ENCODE measurements at regions not wholly inside any gene's neighbourhood (a gene's known extent, or its start where the extent isn't known, plus 50 kb on each side); places are given as distances from the start of the nearest gene placed in this dataset.

DNA sequence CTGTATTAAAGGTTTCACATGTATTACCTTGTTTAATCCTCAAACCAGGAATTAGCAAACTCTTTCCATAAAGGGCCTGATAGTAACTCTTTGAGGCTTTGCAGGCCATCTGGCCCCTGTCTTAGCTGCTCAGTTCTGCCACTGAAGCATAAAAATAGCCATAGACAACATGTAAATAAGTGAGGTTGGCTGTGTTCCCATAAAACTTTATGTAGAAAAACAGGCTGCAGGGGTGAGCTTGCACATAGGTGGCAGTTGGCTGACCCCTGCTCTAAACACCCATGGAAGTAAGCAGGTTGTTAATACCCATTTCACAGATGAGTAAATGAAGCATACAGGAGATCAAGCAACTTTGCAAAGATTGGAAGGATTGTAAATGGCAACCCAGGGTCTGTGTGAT is 1279.2 kb upstream of the AUTS2 start:
- no peaks in the 10 kb centered on the region for H3K27me3 ChIP-seq (ENCODE audit: control insufficient read depth, insufficient read depth, low read length)
- no peaks in the 10 kb centered on the region for H3K79me2 ChIP-seq
- no peak overlapping the region for H3K4me3 ChIP-seq (ENCODE audit: low read depth, low read length)
- TF ChIP-seq, protein P1, sequence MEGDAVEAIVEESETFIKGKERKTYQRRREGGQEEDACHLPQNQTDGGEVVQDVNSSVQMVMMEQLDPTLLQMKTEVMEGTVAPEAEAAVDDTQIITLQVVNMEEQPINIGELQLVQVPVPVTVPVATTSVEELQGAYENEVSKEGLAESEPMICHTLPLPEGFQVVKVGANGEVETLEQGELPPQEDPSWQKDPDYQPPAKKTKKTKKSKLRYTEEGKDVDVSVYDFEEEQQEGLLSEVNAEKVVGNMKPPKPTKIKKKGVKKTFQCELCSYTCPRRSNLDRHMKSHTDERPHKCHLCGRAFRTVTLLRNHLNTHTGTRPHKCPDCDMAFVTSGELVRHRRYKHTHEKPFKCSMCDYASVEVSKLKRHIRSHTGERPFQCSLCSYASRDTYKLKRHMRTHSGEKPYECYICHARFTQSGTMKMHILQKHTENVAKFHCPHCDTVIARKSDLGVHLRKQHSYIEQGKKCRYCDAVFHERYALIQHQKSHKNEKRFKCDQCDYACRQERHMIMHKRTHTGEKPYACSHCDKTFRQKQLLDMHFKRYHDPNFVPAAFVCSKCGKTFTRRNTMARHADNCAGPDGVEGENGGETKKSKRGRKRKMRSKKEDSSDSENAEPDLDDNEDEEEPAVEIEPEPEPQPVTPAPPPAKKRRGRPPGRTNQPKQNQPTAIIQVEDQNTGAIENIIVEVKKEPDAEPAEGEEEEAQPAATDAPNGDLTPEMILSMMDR (IDR thresholded peaks at IDR 0.05) = no peak
- H3K4me1 ChIP-seq = peaks cover 8% of the 10 kb centered on the region
- no peaks in the 10 kb centered on the region for H3K36me3 ChIP-seq (ENCODE audit: control insufficient read depth, insufficient read depth, low read length)
- H3K27ac ChIP-seq = no peak overlapping the region
- H3K4me2 ChIP-seq (ENCODE audit: low read length) = no peak overlapping the region
- H3K9ac ChIP-seq = no peak overlapping the region
- H3K9me3 ChIP-seq (ENCODE audit: control insufficient read depth, low read length) = no peaks in the 10 kb centered on the region
- no peak overlapping the region for H2AFZ ChIP-seq

DNA sequence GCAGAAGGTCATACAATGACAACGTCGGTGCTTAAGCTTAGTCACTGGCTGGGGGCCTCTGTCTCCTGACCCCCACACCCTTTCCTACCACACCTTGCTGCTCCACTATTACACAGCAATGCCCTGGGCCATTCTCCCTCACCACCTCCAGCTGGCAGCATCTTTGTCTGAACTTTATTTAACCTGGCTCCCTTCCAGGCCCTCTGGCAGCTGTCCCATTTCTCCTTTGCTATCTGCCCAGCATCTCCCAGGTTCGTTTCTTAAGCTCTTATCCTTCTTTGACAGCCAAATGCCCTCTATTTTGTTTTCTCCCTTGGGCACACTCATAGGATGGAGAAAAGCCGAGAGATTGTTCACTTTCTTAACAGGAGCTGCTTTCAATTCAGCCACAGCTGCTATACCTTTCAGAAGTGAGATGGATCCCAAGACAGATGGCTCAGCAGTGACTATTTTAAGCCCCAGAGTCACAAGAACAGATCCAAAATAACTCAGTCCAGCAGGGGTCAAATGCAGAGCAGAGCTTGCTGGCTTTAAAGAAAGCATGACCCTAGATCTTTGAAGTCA is 1277.1 kb upstream of the AUTS2 start:
- no peaks in the 10 kb centered on the region for H3K36me3 ChIP-seq (ENCODE audit: control insufficient read depth, insufficient read depth, low read length)
- H3K9me3 ChIP-seq (ENCODE audit: control insufficient read depth, low read length) = no peaks in the 10 kb centered on the region
- H3K9ac ChIP-seq = no peak overlapping the region
- H2AFZ ChIP-seq = no peak overlapping the region
- H3K4me1 ChIP-seq = peaks cover 8% of the 10 kb centered on the region
- peak overlapping the region; percentile 39 for H3K27ac ChIP-seq
- no peaks in the 10 kb centered on the region for H3K79me2 ChIP-seq
- peak overlapping the region; percentile 25 for H3K4me3 ChIP-seq (ENCODE audit: low read depth, low read length)
- H3K27me3 ChIP-seq (ENCODE audit: control insufficient read depth, insufficient read depth, low read length) = no peaks in the 10 kb centered on the region
- TF ChIP-seq, protein P1 (IDR thresholded peaks at IDR 0.05) = no peak
- H3K4me2 ChIP-seq (ENCODE audit: low read length) = peak overlapping the region; percentile 55

DNA sequence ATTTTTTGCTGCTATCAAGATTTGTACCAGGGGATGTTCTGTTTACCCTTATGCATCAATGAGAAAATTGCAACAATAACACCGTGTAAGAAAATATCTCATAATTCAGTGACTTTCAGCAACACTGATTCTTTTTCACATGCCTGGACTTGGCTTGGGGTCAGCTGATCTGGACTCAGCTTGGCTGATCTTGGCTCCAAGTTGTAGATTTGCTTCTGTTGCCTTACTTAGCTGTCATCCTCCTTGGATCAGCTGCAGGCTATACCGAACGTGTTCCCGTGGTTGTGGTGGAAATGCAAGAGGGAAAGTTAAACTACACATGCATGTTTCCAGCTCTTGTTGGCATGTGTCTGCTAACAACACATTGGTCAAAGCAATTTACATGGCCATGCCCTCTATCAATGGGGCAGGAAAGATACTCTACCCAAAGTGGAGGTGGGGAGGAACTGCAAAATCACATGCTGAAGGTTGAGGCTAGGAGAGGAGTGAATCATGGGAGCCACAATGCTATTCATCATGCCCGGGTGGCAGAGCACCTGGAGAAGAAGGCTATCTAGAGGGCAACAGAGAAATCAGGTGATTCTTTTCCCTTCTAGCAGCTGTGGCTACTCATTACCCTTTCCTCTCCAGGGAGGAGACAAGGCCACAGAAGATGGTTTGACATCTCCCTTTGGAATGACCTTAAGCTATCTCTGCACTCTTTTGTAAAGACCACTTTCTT is 1276.3 kb upstream of the AUTS2 start:
- Histone ChIP-seq H3K27ac (no peak overlapping the region), H3K4me2 (ENCODE audit: low read length) (peak overlapping the region; percentile 55), H2AFZ (peak overlapping the region; percentile 16), H3K4me3 (ENCODE audit: low read depth, low read length) (no peak overlapping the region), H3K9me3 (ENCODE audit: control insufficient read depth, low read length) (no peaks in the 10 kb centered on the region), H3K36me3 (ENCODE audit: control insufficient read depth, insufficient read depth, low read length) (no peaks in the 10 kb centered on the region), H3K4me1 (peaks cover 8% of the 10 kb centered on the region), H3K9ac (no peak overlapping the region), H3K79me2 (no peaks in the 10 kb centered on the region), H3K27me3 (ENCODE audit: control insufficient read depth, insufficient read depth, low read length) (no peaks in the 10 kb centered on the region)
- TF ChIP-seq, protein P1 (IDR thresholded peaks at IDR 0.05) = no peak

DNA sequence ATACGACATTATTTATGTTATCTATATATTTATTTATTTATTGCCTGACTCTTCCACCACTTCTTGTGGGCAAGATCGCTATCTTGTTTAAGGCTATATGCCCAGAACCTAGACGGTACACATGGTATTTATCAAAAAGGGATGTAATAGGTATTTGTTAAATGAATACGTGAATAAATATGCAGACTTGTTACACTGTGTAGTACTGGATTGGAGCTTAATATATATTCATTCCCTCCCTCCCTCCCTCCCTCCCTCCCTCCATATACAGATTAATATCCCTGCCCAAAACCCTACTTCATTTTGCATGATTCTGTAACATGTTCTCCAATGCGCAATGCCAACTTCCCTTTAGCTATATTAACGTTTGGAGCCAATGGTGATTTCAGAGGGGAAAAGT is 1273.7 kb upstream of the AUTS2 start:
- Histone ChIP-seq H3K27ac (no peak overlapping the region), H3K9me3 (ENCODE audit: control insufficient read depth, low read length) (no peaks in the 10 kb centered on the region), H3K4me3 (ENCODE audit: low read depth, low read length) (no peak overlapping the region), H3K36me3 (ENCODE audit: control insufficient read depth, insufficient read depth, low read length) (no peaks in the 10 kb centered on the region), H3K27me3 (ENCODE audit: control insufficient read depth, insufficient read depth, low read length) (no peaks in the 10 kb centered on the region), H2AFZ (no peak overlapping the region), H3K4me2 (ENCODE audit: low read length) (no peak overlapping the region), H3K79me2 (no peaks in the 10 kb centered on the region), H3K9ac (no peak overlapping the region), H3K4me1 (peaks cover 8% of the 10 kb centered on the region)
- TF ChIP-seq, protein P1 (IDR thresholded peaks at IDR 0.05) = no peak

DNA sequence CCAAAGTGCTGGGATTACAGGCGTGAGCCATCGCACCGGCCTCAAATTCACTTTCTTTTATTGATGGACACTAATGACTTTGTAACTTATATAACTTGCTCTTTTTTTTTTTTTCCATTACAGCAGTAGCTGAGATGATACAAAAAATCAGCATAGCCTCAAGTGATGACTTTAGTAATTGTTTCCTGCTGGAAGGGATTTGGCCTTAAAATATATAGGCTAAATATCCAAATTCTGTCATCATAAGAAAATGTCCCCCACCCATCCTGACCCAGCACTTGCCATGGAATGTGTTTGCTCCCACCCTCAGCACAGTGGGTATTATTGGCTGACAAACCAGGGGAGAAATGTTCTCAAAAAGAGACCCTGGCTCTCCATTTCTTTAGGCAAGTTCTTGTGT is 1264.1 kb upstream of the AUTS2 start:
- H3K9ac ChIP-seq = no peak overlapping the region
- no peaks in the 10 kb centered on the region for H3K79me2 ChIP-seq
- no peaks in the 10 kb centered on the region for H3K4me1 ChIP-seq
- no peaks in the 10 kb centered on the region for H3K9me3 ChIP-seq (ENCODE audit: control insufficient read depth, low read length)
- H3K27ac ChIP-seq = no peak overlapping the region
- no peak overlapping the region for H3K4me2 ChIP-seq (ENCODE audit: low read length)
- no peak overlapping the region for H3K4me3 ChIP-seq (ENCODE audit: low read depth, low read length)
- no peaks in the 10 kb centered on the region for H3K36me3 ChIP-seq (ENCODE audit: control insufficient read depth, insufficient read depth, low read length)
- no peaks in the 10 kb centered on the region for H3K27me3 ChIP-seq (ENCODE audit: control insufficient read depth, insufficient read depth, low read length)
- TF ChIP-seq, protein P1 (IDR thresholded peaks at IDR 0.05) = no peak
- H2AFZ ChIP-seq = no peak overlapping the region
